ENCODE measurements at regions not wholly inside any gene's neighbourhood (a gene's known extent, or its start where the extent isn't known, plus 50 kb on each side); places are given as distances from the start of the nearest gene placed in this dataset.

DNA sequence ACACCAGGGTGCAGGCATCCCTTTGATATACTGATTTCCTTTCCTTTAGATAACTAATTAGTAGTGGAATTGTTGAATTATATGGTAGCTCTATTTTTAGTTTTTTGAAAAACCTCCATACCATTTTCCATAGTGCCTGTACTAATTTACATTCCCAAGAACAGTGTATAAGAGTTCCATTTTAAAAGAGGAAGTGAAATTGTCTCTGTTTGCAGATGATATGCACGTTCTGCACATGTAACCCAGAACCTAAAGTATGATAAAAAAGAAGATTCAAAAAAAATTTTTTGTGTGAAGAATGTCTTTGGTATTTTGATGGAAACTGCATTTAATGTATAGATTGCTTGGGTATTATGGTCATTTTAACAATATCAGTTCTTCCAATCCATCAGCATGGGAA lies 424.0 kb upstream of the CCNH start:
- H3K4me1 ChIP-seq, result no peaks in the 10 kb centered on the region
- no peak overlapping the region for H3K4me3 ChIP-seq
- no peaks in the 10 kb centered on the region for H3K27me3 ChIP-seq
- 58 to 61% methylated on average over 1 of the region's 1 CpG for WGBS, 2 donors
- no peaks in the 10 kb centered on the region for H3K36me3 ChIP-seq
- DNase-seq, result no peak
- no peak for TF ChIP-seq EP300 (IDR thresholded peaks at IDR 0.05)
- no peak for TF ChIP-seq POLR2AphosphoS5 (IDR thresholded peaks at IDR 0.05)
- no peak for TF ChIP-seq POLR2A (IDR thresholded peaks at IDR 0.05)
- TF ChIP-seq, protein P1, sequence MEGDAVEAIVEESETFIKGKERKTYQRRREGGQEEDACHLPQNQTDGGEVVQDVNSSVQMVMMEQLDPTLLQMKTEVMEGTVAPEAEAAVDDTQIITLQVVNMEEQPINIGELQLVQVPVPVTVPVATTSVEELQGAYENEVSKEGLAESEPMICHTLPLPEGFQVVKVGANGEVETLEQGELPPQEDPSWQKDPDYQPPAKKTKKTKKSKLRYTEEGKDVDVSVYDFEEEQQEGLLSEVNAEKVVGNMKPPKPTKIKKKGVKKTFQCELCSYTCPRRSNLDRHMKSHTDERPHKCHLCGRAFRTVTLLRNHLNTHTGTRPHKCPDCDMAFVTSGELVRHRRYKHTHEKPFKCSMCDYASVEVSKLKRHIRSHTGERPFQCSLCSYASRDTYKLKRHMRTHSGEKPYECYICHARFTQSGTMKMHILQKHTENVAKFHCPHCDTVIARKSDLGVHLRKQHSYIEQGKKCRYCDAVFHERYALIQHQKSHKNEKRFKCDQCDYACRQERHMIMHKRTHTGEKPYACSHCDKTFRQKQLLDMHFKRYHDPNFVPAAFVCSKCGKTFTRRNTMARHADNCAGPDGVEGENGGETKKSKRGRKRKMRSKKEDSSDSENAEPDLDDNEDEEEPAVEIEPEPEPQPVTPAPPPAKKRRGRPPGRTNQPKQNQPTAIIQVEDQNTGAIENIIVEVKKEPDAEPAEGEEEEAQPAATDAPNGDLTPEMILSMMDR (IDR thresholded peaks at IDR 0.05), result no peak
- intact Hi-C loops (cut with DNase I), result no loop called here
- H3K27ac ChIP-seq, result no peak overlapping the region
- H3K9me3 ChIP-seq, result peaks cover 0 to 3% (median 1%) of the 10 kb centered on the region in 4 donors

DNA sequence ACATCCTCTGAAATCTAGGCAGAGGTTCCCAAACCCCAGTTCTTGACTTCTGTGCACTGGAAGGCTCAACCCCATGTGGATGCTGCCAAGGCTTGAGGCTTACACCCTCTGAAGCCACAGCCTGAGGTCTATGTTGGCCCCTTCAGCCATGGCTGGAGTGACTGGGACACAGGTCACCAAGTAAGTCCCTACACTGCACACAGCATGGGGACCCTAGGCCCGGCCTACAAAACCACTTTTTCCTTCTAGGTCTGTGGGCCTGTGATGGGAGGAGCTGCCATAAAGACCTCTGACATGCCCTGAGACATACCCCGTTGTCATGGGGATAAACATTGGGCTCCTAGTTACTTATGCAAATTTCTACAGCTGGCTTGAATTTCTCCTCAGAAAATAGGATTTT lies 418.8 kb upstream of the CCNH start:
- no peak for TF ChIP-seq POLR2AphosphoS5 (IDR thresholded peaks at IDR 0.05)
- TF ChIP-seq, protein P1 (IDR thresholded peaks at IDR 0.05), result no peak
- no peak for TF ChIP-seq EP300 (IDR thresholded peaks at IDR 0.05)
- TF ChIP-seq POLR2A (IDR thresholded peaks at IDR 0.05), result no peak
- H3K36me3 ChIP-seq, result no peaks in the 10 kb centered on the region
- no peaks in the 10 kb centered on the region for H3K4me1 ChIP-seq
- H3K27me3 ChIP-seq, result no peaks in the 10 kb centered on the region
- DNase-seq, result no peak
- intact Hi-C loops (cut with DNase I), result no loop called here
- no peak overlapping the region for H3K4me3 ChIP-seq
- 66 to 80% methylated on average over 2 of the region's 2 CpGs for WGBS, 2 donors
- no peak overlapping the region for H3K27ac ChIP-seq
- no peaks in the 10 kb centered on the region for H3K9me3 ChIP-seq

DNA sequence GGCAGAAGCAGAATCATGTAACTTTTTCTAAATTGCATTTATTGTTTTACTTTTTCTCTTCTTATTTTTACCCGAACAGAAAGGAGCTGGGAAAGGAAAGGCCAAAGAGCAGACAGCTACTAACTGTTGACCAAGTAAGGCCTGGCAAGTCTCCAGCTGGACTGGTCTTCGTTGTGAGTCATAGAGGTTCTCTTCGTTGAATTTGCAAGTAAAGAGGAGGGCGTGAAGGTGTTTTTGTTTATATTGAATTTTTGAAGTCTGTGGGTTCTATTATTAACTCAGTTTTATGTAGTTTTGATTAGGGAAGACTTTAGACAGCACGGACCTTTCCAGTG lies 416.5 kb upstream of the CCNH start:
- Histone ChIP-seq H3K36me3 (no peaks in the 10 kb centered on the region), H3K4me3 (no peak overlapping the region), H3K4me1 (no peaks in the 10 kb centered on the region), H3K27me3 (no peaks in the 10 kb centered on the region), H3K27ac (no peak overlapping the region), H3K9me3 (no peaks in the 10 kb centered on the region)
- peak; percentile 83 for DNase-seq
- intact Hi-C loops (cut with DNase I), result no loop called here
- 49 to 70% methylated on average over 5 of the region's 5 CpGs for WGBS, 2 donors
- TF ChIP-seq POLR2AphosphoS5 (IDR thresholded peaks at IDR 0.05) (no peak), EP300 (IDR thresholded peaks at IDR 0.05) (no peak), POLR2A (IDR thresholded peaks at IDR 0.05) (no peak)
- TF ChIP-seq, protein P1 (IDR thresholded peaks at IDR 0.05), result no peak

DNA sequence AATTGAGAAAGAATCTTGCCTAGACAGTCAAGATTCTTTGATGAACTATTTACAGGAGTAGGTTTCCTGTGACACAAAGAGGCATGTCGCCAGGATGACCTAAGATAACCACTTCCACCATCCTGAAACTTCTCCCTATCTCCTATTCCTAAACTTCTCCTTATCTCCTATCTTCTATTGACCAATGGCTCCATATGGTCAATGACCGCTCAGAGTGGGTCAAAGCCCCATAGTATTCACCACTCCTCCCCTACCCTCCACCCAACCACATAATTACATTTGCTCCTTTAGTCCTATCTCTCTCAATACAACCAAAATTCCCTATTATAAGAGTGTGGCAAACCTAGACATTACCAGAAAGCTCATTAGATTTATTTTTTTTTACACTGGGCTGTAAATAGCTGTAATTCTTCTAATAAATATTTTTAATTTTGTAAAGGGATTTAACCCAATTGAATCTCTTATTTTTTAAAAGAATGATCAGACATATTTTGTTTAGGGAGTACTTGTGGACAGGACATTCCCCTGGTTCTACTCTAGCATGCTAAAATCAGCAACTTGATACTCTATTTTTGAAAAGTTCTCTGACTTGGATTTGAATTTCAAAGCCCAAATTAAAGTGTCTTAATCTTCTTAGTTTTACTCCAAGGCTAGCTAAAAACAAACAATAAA lies 416.0 kb upstream of the CCNH start:
- TF ChIP-seq POLR2AphosphoS5 (IDR thresholded peaks at IDR 0.05) (no peak), EP300 (IDR thresholded peaks at IDR 0.05) (no peak)
- TF ChIP-seq, protein P1 (IDR thresholded peaks at IDR 0.05), result no peak
- H3K9me3 ChIP-seq, result no peaks in the 10 kb centered on the region
- H3K4me1 ChIP-seq, result no peaks in the 10 kb centered on the region
- H3K27me3 ChIP-seq, result no peaks in the 10 kb centered on the region
- H3K36me3 ChIP-seq, result no peaks in the 10 kb centered on the region
- H3K4me3 ChIP-seq, result no peak overlapping the region
- H3K27ac ChIP-seq, result no peak overlapping the region
- intact Hi-C loops (cut with DNase I), result no loop called here
- WGBS, 2 donors, result 77% methylated on average over 2 of the region's 2 CpGs
- DNase-seq, result no peak

DNA sequence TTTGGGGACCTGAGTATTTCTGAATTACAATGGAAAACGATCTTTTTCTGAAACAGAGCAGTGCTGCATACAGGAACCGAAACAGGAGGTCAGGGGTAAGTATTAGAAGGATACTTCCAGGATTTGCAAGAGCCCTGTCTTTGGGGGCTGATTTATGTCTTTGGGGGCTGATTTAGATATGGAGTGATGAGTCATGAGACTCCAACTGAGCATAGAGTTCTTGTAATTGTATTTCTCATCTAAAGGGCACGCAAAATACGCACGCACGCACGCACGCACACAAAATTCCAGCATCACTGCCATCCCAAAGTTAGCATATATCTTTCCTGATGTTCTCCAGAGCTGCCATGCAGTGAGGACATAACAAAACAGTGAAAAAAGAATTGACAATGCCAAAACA lies 414.8 kb upstream of the CCNH start:
- 92% methylated on average over 8 of the region's 8 CpGs for WGBS, 2 donors
- Histone ChIP-seq H3K4me1 (no peaks in the 10 kb centered on the region), H3K4me3 (no peak overlapping the region), H3K36me3 (no peaks in the 10 kb centered on the region), H3K9me3 (no peaks in the 10 kb centered on the region), H3K27ac (no peak overlapping the region), H3K27me3 (no peaks in the 10 kb centered on the region)
- intact Hi-C loops (cut with DNase I), result no loop called here
- TF ChIP-seq, protein P1 (IDR thresholded peaks at IDR 0.05), result no peak
- TF ChIP-seq POLR2AphosphoS5 (IDR thresholded peaks at IDR 0.05), result no peak
- no peak for TF ChIP-seq EP300 (IDR thresholded peaks at IDR 0.05)
- TF ChIP-seq POLR2A (IDR thresholded peaks at IDR 0.05), result no peak
- no peak for DNase-seq

Measured in sigmoid colon (tissue), 6 donors.